B cell (primary cell): ENCODE measurements at regions not wholly inside any gene's neighbourhood (a gene's known extent, or its start where the extent isn't known, plus 50 kb on each side); places are given as distances from the start of the nearest gene placed in this dataset.
"Not testable (repeated sequence)": the region's sequence is repeated elsewhere in the genome, so short reads cannot be mapped to it uniquely, and the experiment has no call there.

Experiments
- ATAC-seq: fragments of 200-7000 bp; cut with Tn5 transposase; one replicate; pipeline ENCODE4 v1.10.0; 2021; ENCODE audit warnings: low read depth, mild to moderate bottlenecking, moderate number of reproducible peaks, moderate library complexity
- CTCF ChIA-PET: fragments of 350-600 bp; sonication (Branson Sonifier 250); formaldehyde crosslinking; loops from one replicate; lab custom pipeline; 2021; ENCODE audit warnings: antibody characterized with exemption, inconsistent platforms; lab: Charles Lee
- POLR2A ChIA-PET: fragments of 350-600 bp; sonication (Branson Sonifier 250); formaldehyde crosslinking; loops from one replicate; lab custom pipeline; 2021; ENCODE audit warnings: antibody characterized with exemption; lab: Charles Lee
- DNase-seq: peaks from one replicate; pipeline ENCODE4 v3.0.0; 2013
- H2AFZ ChIP-seq: 2 replicates; pipeline ENCODE4 v1.6.1; 2012; ENCODE audit warnings: mild to moderate bottlenecking, low read depth, low read length; ENCODE audit not compliant: insufficient read depth, poor library complexity, severe bottlenecking
- H3K27ac ChIP-seq, 2 donors: 1 replicate in 1 of 2; 2 replicates in 1 of 2; pipeline ENCODE4 v1.5.1; 2012 to 2013; ENCODE audit warnings: low read length in 2 of 2, mild to moderate bottlenecking in 2 of 2, moderate library complexity in 1 of 2
- H3K27me3 ChIP-seq, 4 experiments: fragments of 200-600 bp in 1 of 4; sonication (generic) in 1 of 4; replicated peaks in 1 of 4; 1 replicate in 2 of 4; 2 replicates in 2 of 4; pipeline versions ENCODE4 v1.6.1 to v1.7.0; 2013 to 2016; ENCODE audit warnings: low read length in 3 of 4, mild to moderate bottlenecking in 2 of 4, mixed read lengths in 1 of 4, moderate library complexity in 1 of 4; ENCODE audit not compliant: insufficient read depth in 4 of 4, control insufficient read depth in 3 of 4; ENCODE audit errors: control extremely low read depth in 1 of 4
- H3K36me3 ChIP-seq, 2 experiments: replicated peaks in 1 of 2; 1 replicate in 1 of 2; 2 replicates in 1 of 2; pipeline versions ENCODE4 v1.6.1 to v1.7.1; 2013; ENCODE audit warnings: low read length in 1 of 2; ENCODE audit not compliant: insufficient read depth in 2 of 2, control insufficient read depth in 1 of 2; ENCODE audit errors: control extremely low read depth in 1 of 2, extremely low read depth in 1 of 2
- H3K4me1 ChIP-seq, 2 donors: fragments of 200-600 bp in 1 of 2; sonication (generic) in 1 of 2; 1 replicate in 1 of 2; 2 replicates in 1 of 2; pipeline versions ENCODE4 v1.5.1 to v1.6.1; 2013 to 2017; ENCODE audit warnings: low read length in 2 of 2; ENCODE audit not compliant: control insufficient read depth in 2 of 2, insufficient read depth in 2 of 2
- H3K4me2 ChIP-seq: replicated peaks from 2 replicates; pipeline ENCODE3; 2012; ENCODE audit warnings: mild to moderate bottlenecking, low read depth, low read length; ENCODE audit not compliant: poor library complexity, severe bottlenecking
- H3K4me3 ChIP-seq, 5 experiments: fragments of 200-600 bp in 1 of 5; sonication (generic) in 1 of 5; 1 replicate in 3 of 5; 2 replicates in 2 of 5; pipeline versions ENCODE4 v1.5.1 to v1.7.0; 2011 to 2016; ENCODE audit warnings: low read length in 4 of 5, mild to moderate bottlenecking in 4 of 5, low read depth in 2 of 5, control low read depth in 1 of 5, moderate library complexity in 1 of 5; ENCODE audit not compliant: insufficient read depth in 1 of 5; ENCODE audit errors: control extremely low read depth in 1 of 5, extremely low read depth in 1 of 5
- H3K79me2 ChIP-seq: fragments of 200-600 bp; sonication (generic); one replicate; pipeline ENCODE4 v1.6.0; 2016; ENCODE audit warnings: low read length; ENCODE audit not compliant: control insufficient read depth, insufficient read depth
- H3K9ac ChIP-seq: fragments of 200-600 bp; sonication (generic); 2 replicates; pipeline ENCODE4 v1.6.1; 2017; ENCODE audit warnings: mild to moderate bottlenecking, low read length, moderate library complexity
- H3K9me3 ChIP-seq, 3 donors: one replicate each; pipeline versions ENCODE4 v1.6.1 to v1.7.1; 2013; ENCODE audit warnings: low read length in 2 of 3; ENCODE audit not compliant: control insufficient read depth in 2 of 3, insufficient read depth in 1 of 3; ENCODE audit errors: control extremely low read depth in 1 of 3
- H4K20me1 ChIP-seq: 2 replicates; pipeline ENCODE4 v1.6.0; 2012; ENCODE audit warnings: mild to moderate bottlenecking, low read length; ENCODE audit not compliant: insufficient read depth, control insufficient read depth, poor library complexity, severe bottlenecking
- H3K27ac Mint-ChIP-seq: one replicate; pipeline ENCODE4 v1.8.0; 2021; ENCODE audit warnings: mixed read lengths
- H3K27me3 Mint-ChIP-seq: one replicate; pipeline ENCODE4 v1.8.0; 2021; ENCODE audit warnings: mixed read lengths
- H3K4me1 Mint-ChIP-seq: one replicate; pipeline ENCODE4 v1.8.0; 2021; ENCODE audit warnings: mixed read lengths
- H3K4me3 Mint-ChIP-seq: one replicate; pipeline ENCODE4 v1.8.0; 2021; ENCODE audit warnings: mixed read lengths
- H3K9me3 Mint-ChIP-seq: one replicate; pipeline ENCODE4 v1.8.0; 2022; ENCODE audit warnings: mixed read lengths; ENCODE audit not compliant: insufficient read depth
- WGBS: methylation state at CpG from one replicate; pipeline ENCODE4 v1.1.5; 2013; ENCODE audit warnings: missing lambda C conversion rate; ENCODE audit not compliant: insufficient coverage; 5-methylcytosine and 5-hydroxymethylcytosine counted together
- intact Hi-C: fragments of 100-400 bp; cut with micrococcal nuclease; formaldehyde crosslinking; loops from one replicate; pipeline ENCODE4 v1.10.0; 2022

GRCh38 chr7:32753872-32754271 lies 137.7 kb downstream of the KBTBD2 start:
- CTCF ChIA-PET, H3K27me3 Mint-ChIP-seq, H2AFZ ChIP-seq, H3K79me2 ChIP-seq, POLR2A ChIA-PET, H3K4me1 Mint-ChIP-seq, H3K4me1 ChIP-seq, H3K4me3 ChIP-seq, H4K20me1 ChIP-seq, DNase-seq, H3K9ac ChIP-seq, H3K9me3 ChIP-seq, intact Hi-C loops, H3K27me3 ChIP-seq, H3K4me3 Mint-ChIP-seq, ATAC-seq, H3K36me3 ChIP-seq, H3K4me2 ChIP-seq, H3K27ac Mint-ChIP-seq, H3K9me3 Mint-ChIP-seq, H3K27ac ChIP-seq: not testable (repeated sequence)
- 94% methylated on average over 25 of the region's 29 CpGs for WGBS

DNA sequence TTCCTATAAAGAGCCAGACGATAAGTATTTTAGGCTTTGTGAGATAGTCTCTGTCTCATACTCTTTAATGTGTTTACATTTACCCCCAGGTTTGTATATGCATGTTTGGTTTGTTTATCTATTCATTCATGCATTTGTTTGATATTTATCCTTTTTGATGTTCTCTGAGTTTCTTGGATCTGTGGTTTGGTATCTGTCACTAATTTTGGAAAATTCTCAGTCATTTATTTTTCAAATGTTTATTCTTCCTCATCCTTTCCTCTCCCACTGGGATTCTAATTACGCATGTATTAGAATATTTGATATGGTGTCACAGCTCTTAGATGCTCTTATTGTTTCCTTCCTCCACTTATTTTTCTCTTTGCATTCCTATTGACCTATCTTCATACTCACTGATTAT lies 143.2 kb downstream of the KBTBD2 start:
- H3K36me3 ChIP-seq, POLR2A ChIA-PET, H3K27me3 Mint-ChIP-seq, H3K9me3 Mint-ChIP-seq, CTCF ChIA-PET, H3K4me1 ChIP-seq, H3K9ac ChIP-seq, H3K4me3 Mint-ChIP-seq, DNase-seq, H3K4me2 ChIP-seq, H3K4me3 ChIP-seq, ATAC-seq, intact Hi-C loops, H3K79me2 ChIP-seq, H3K4me1 Mint-ChIP-seq, H3K9me3 ChIP-seq, H3K27me3 ChIP-seq, H4K20me1 ChIP-seq, H2AFZ ChIP-seq, H3K27ac Mint-ChIP-seq, H3K27ac ChIP-seq: not testable (repeated sequence)
- WGBS, result no CpG with 5 or more reads among the region's 2 CpGs

GRCh38 chr7:32747443-32748148 lies 144.0 kb downstream of the KBTBD2 start:
- intact Hi-C loops, H3K27me3 ChIP-seq, H3K9me3 Mint-ChIP-seq, H3K4me1 Mint-ChIP-seq, H3K4me2 ChIP-seq, DNase-seq, H3K27ac Mint-ChIP-seq, H3K4me1 ChIP-seq, H3K9ac ChIP-seq, H3K79me2 ChIP-seq, H4K20me1 ChIP-seq, H3K4me3 ChIP-seq, POLR2A ChIA-PET, H3K27me3 Mint-ChIP-seq, H3K36me3 ChIP-seq, H2AFZ ChIP-seq, CTCF ChIA-PET, H3K4me3 Mint-ChIP-seq, H3K27ac ChIP-seq, ATAC-seq, H3K9me3 ChIP-seq: not testable (repeated sequence)
- 92% methylated on average over 6 of the region's 6 CpGs for WGBS

DNA sequence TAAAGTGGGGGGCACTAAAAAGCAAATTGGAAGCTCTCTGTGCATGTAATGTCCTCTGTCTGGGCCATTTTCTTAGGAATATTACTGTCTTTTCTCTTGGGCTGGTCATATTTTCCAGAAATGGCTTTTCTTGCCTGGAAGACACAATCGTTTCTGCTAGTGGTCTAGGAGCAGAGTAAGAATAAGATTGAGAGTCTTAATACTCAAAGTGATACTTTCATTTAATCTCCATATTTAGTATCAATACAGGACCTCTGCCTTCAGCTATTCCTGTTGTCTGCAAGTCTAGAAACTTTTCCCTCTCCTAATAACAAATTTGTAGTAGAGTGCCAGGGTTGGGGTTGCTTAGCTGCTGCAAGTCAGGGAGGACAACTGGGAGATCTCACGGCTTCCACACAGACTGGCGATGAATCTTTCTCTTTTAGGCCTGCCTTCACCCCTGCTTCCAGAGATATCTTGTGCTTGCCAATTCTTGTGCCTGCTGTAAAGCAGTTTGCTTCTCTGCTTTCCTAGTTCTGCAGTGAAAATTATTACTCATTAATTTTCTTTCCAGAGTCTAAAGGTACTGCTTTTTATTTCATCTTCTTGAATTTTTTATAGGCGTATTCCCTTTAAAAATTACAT lies 149.6 kb downstream of the KBTBD2 start:
- H3K4me1 Mint-ChIP-seq, H3K4me1 ChIP-seq, H3K27me3 ChIP-seq, H3K4me3 Mint-ChIP-seq, H3K79me2 ChIP-seq, H2AFZ ChIP-seq, CTCF ChIA-PET, DNase-seq, H3K27ac ChIP-seq, H3K27me3 Mint-ChIP-seq, H3K36me3 ChIP-seq, H3K9me3 Mint-ChIP-seq, H3K9ac ChIP-seq, ATAC-seq, H3K9me3 ChIP-seq, H3K27ac Mint-ChIP-seq, H3K4me2 ChIP-seq, H4K20me1 ChIP-seq, intact Hi-C loops, POLR2A ChIA-PET, H3K4me3 ChIP-seq: not testable (repeated sequence)
- WGBS, result 80% methylated on average over 1 of the region's 4 CpGs
